ENCODE measurements at regions not wholly inside any gene's neighbourhood (a gene's known extent, or its start where the extent isn't known, plus 50 kb on each side); places are given as distances from the start of the nearest gene placed in this dataset.
"Not testable (repeated sequence)": the region's sequence is repeated elsewhere in the genome, so short reads cannot be mapped to it uniquely, and the experiment has no call there.

DNA sequence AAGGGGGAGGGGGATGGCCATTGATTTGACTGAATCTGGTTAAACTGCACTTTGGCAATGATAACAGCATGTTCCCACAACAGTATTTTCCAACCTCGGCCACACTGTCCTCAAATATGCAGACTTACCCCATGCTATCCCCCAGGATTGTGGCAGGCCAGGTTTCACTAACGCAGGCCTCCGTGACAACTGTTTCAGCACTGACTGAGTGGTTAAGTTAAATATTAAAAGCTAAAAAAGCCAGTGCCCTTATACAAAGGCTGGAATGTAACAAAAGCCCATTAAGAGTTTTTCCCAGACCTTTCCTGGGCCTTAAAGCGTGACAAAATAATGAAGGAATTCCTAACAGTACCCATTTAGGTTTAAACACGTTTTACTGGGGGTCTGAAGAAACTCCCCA lies 202.9 kb downstream of the USP25 start:
- no peak for DNase-seq

- DNase-seq = no peak
Measured at GRCh38 chr21:15935530-15935929, 205.7 kb downstream of the USP25 start.

- no peak for DNase-seq
Measured at GRCh38 chr21:15943009-15943666, 213.4 kb downstream of the USP25 start.

GRCh38 chr21:15947677-15948076 lies 217.9 kb downstream of the USP25 start:
- DNase-seq = no peak

GRCh38 chr21:15953551-15954116 lies 223.9 kb downstream of the USP25 start:
- DNase-seq = no peak

DNA sequence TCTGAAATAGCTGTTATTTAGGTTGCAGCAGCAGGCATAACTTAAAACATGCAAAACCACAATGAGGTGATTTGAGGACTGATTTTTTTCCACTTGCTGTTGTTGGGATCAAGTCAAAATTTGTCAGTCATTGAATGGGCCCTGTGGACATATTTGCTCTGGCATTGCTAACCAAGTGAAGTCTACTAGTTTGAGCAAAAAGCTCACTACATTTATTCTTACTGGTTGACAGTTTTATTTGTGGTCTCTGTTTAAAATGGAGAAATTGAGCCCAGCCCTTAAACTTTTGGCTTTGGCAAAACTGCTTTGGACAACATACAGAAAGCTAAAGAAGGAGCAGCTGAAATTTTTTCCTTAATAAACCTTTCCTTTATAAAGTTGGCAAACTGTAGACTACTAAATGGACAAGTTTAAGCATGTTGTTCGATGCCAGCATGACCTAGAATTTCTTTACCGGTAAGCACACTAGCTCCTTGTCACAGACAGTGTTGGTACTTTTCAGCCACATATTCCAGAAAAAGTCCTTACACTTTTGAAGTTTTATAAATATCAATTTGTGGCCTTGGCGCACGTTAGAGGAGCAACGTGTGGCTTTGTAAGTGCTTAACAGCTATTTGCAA lies 234.6 kb downstream of the USP25 start:
- DNase-seq = no peak

- DNase-seq = no peak
Measured at GRCh38 chr21:15966231-15966630, 236.4 kb downstream of the USP25 start.

DNA sequence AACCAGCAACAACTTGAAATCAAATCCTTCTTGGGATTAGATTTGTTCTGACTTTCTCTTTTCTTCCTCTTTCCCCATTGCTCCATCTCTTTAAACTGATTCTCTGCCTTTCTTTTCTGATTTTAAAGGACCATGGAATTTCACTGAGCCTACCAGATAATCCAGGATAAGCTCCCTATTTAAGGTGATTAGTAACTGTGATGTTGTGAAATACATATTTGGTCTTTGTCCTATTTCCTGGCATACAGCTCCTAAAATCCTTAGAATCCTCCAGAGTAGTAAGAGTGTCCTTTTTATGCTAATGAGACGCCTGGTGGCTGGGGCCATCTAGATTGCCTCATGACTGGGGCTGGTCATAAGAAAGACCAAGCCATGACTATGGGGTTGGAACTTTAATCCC lies 236.9 kb downstream of the USP25 start:
- DNase-seq = no peak

DNA sequence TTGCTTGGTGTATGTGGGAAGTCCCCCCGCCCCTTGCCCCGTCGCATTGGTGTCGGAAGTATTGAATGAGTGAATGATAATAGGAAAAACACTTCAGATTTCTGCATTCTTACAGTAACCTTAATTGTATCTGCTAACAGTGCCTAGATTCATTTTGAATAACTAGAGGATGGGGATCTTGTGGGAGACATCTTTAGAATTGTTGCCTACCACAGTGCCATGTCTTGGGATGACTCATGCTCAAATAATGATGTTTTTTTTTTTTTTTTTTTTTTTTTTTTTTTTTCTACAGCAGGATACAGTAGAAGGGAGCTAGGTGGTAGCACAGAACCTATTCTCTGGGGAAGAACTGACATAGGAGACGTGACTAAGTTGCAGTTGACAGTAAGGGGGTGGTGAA lies 237.9 kb downstream of the USP25 start:
- no peak for DNase-seq

DNA sequence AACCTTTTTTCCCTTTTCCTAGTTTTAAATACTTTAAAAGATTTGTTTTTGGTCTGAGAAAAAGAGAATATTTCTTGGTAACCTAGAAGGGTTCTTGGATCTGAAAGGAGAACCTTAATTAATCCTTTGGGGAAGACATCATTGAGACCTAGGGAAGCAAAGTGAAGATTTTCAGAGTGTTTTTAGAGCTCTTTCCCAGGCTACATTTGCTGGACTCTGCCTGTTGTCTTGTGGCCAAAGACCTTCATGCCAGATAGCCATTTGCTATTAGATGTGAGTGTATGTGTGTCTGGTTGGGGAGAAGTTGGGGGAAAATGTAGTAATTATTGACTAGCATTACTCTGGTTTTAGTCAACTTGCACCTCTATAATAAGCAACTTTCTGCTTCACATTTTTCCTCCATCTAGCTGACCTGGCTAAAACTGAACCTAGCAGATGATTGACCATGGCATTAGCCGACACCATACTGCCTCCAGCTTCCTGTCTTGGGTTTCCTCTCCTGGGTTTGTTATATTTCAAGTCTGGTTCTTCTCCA lies 239.1 kb downstream of the USP25 start:
- DNase-seq = no peak

DNA sequence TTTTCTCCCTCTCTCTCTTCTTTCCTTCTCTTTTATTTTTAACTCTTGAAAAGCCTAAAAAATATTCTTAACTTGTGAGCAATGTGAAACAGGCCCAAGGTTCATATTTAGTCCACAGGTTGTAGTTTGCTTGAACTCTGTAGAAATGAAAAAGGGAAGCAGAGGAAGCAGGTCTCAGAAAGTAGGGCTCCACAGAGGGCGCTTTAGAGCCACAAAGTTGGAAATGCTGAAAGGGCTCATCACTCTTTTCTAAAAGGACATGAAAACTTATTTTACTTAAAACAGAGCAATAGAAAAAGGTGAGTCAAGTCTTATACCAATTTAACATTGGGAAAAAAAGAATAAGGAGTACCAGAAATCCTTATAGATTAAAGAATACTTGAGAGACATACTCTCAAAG lies 247.0 kb downstream of the USP25 start:
- peak; percentile 26 for DNase-seq

DNA sequence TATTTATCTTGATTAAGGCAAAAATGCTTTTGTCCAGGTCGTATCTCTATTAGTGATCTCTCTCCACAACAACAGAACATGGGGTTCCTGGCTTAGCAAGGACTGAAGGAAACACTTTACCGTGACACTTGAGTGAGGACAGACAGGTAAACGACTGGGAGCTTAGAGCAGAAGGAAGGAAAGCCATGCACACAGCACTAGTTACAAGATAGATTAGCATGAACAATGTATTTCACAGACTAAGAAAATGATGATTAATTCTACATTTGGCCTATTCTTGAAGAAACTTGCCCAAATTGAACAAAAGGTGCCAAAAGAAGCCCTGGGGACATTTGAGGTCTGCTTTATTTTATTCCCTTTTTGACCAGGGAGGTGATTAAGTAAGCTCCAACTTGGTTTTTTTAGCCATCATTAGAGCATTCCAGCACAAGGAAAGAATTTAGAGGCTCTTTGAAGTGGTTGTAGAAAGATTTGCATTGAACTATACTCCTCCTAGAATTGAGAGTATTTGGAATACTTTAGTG lies 248.5 kb downstream of the USP25 start:
- DNase-seq = no peak

GRCh38 chr21:15979493-15979892 lies 249.7 kb downstream of the USP25 start:
- DNase-seq = not testable (repeated sequence)

DNA sequence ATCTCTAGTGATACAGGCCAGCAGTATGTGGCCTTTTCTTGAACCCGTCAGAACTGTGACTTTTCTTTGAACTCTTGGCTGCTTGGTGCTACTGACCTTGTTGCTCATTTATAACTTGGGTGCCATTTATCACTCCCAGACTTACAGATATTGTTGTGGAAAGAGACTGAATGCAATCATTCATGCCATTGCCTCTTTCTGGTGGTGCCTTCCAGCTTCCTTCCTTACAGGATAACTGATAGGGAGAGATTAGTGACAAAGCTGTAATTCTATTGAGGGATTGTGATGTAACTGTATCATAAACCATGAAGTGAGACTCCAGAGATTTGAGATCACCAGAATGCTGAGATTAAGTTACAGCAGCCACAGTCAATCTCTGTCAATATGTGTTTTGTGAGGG lies 256.5 kb downstream of the USP25 start:
- DNase-seq = no peak

- DNase-seq = no peak
Measured at GRCh38 chr21:15992171-15992570, 262.4 kb downstream of the USP25 start.

- no peak for DNase-seq
Measured at GRCh38 chr21:15993951-15994350, 264.2 kb downstream of the USP25 start.

- no peak for DNase-seq
Measured at GRCh38 chr21:15999741-16000140, 270.0 kb downstream of the USP25 start.

DNA sequence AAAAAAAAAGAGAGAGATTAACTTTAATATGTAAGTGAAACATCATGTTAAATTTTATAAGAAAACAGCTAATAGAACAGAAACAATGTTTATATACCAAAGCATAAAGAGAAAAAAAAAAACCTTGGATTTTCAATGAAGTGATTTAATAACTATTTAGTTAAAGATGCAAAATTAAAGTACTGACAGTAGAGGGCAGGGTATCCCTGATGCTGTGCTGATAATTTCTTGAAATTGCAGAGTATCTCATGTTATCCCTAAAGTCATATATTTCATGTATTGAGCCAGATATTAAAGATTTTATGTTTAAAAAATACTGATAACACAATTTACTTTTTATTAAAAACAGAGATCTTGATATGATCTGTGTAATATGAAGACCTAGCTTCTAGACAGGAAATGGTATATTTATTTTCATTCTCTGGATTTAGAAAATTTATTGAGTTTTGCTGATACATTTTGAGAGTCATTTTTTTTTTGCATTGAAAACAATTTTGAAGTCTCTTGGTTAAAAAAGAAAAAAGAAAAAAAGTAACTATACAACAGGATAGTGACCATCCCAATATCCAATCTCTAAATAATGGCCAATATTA lies 273.2 kb downstream of the USP25 start:
- no peak for DNase-seq

DNA sequence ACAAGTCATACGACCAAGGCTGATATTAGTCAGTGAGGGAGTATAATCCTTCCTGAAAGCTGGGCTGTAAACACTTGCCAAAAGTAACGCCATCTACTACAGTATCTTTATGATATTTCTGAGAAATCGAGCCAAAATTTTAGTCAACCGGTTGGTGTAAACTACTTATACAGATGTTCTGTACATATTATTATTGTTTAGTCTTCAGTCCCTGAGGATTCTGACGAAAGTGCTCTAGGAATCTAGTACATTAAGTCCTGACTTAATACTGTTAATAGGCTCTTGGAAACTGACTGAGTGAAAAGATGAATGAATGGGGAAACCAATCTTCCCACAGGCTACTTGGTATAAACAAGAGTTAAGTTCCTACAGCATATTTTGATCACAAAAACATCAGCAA lies 274.3 kb downstream of the USP25 start:
- no peak for DNase-seq

- no peak for DNase-seq
Measured at GRCh38 chr21:16004523-16004922, 274.7 kb downstream of the USP25 start.

DNA sequence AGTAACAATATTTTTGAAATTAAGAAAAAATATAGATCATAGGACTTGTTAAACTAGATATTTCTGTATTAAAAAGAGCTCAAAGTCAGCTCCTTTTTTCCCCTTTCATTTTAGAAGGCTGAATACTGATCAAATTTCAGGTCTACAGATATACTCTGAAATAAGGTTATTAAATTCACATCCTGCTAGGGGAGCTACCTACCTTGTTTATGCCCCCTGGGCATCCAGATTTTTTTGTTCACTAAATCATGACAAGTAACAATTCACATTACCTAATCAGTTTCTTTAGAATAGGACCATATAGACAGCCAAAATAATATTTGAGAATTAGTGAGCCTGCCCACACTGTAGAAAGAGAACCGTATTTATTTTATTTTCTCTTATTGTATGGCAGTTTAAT lies 276.2 kb downstream of the USP25 start:
- DNase-seq = no peak

GRCh38 chr21:16007943-16008342 lies 278.2 kb downstream of the USP25 start:
- DNase-seq = no peak

DNA sequence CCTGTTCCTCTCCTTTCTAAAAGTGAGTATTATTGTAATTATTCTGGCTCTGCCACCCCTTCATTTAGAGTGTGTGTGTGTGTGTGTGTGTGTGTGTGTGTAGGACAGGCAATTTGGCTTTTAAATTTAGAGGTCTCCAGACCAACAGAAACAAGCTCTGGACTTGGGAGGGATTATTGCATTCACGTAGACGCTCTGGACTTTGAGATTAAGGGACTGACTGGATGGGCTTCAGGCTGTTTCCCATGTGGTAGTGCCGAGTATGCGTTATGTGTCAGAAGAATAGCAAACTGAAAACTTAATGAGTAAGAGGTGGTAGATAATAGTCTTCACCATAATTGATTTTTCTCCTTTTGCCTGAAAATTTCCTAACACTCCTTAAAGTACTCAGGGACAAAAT lies 281.9 kb downstream of the USP25 start:
- no peak for DNase-seq

- DNase-seq = no peak
Measured at GRCh38 chr21:16013570-16013969, 283.8 kb downstream of the USP25 start.
